ENCODE measurements at regions not wholly inside any gene's neighbourhood (a gene's known extent, or its start where the extent isn't known, plus 50 kb on each side); places are given as distances from the start of the nearest gene placed in this dataset.
"Not testable (repeated sequence)": the region's sequence is repeated elsewhere in the genome, so short reads cannot be mapped to it uniquely, and the experiment has no call there.

DNA sequence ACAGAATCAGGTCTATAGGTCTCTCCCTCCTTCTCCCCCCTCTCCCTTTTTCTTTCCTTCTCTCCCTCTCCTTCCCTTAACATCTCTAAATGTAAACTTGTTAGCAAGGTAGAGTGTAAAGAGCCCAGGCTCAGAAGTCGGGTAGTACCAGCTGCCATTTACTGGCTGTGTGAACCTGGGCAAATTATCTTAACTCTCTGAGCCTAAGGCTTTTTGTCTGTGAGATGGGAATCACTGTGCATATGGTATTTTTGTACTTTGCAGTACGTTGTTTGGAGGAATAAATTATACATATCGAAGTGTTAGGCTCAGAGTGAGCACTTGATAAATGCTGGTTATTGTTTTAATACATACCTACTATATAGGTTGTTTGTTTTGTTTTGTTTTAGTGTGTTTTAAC, 154.0 kb downstream of the RBMX2 start:
- POLR2A ChIA-PET: no interaction called here
- ATAC-seq (no peak), DNase-seq (no peak)
- Mint-ChIP-seq H3K27me3 (peaks cover 9% of the 10 kb centered on the region), H3K27ac (no peak overlapping the region), H3K4me3 (no peak overlapping the region), H3K9me3 (ENCODE audit: low read depth) (no peaks in the 10 kb centered on the region), H3K4me1 (no peaks in the 10 kb centered on the region), H3K36me3 (ENCODE audit: low read depth) (no peaks in the 10 kb centered on the region)
- intact Hi-C loops (cut with DNase I, micrococcal nuclease): no loop called here
- CTCF ChIA-PET: no interaction called here

DNA sequence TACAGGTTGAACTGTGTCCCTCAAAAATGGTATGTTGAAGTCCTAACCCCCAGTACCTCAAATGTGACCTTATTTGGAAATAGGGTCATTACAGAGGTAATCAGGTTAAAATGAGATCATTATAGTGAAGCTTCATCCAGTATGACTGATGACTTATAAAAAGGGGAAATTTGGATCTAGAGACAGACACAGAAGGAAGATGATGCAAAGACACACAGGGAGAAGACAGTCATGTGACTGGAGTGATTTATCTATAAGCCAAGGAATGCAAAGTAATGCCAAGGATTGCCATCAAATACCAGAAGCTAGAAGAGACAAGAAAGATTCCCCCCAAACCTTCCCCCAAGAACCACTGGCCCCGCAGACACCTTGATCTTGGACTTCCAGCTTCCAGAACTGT, 155.2 kb downstream of the RBMX2 start:
- H3K27ac Mint-ChIP-seq: no peak overlapping the region
- intact Hi-C loops (cut with DNase I, micrococcal nuclease): no loop called here
- DNase-seq: no peak
- ChIA-PET POLR2A (no interaction called here), CTCF (no interaction called here)
- no peaks in the 10 kb centered on the region for H3K36me3 Mint-ChIP-seq (ENCODE audit: low read depth)
- ATAC-seq: no peak
- H3K27me3 Mint-ChIP-seq: peaks cover 3% of the 10 kb centered on the region
- H3K9me3 Mint-ChIP-seq (ENCODE audit: low read depth): no peaks in the 10 kb centered on the region
- no peak overlapping the region for H3K4me3 Mint-ChIP-seq
- H3K4me1 Mint-ChIP-seq: no peaks in the 10 kb centered on the region

DNA sequence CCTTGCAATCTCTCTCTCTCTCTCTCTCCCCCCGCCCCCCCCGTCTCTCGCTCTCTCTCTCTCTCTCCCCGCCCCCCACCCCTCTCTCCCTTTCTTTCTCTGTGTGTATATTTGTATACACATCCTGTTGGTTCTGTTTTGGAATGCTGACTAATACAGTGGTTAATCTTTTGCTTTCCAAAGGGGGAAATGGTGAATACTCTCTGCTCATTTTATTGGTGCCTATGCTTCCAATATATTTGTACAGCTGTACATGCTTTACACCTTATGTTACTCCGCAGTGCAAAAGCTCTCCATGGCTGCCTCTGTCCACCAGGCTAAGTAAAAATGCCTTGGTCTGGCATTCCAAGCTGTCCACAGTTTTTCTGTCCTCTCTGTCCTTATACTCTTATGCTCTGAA, 158.8 kb downstream of the RBMX2 start:
- POLR2A ChIA-PET: no interaction called here
- no peaks in the 10 kb centered on the region for H3K4me1 Mint-ChIP-seq
- H3K9me3 Mint-ChIP-seq (ENCODE audit: low read depth): no peaks in the 10 kb centered on the region
- ATAC-seq (no peak), DNase-seq (no peak)
- H3K27ac Mint-ChIP-seq: no peak overlapping the region
- H3K27me3 Mint-ChIP-seq: peaks cover 4% of the 10 kb centered on the region
- H3K4me3 Mint-ChIP-seq: no peak overlapping the region
- intact Hi-C loops (cut with DNase I, micrococcal nuclease): no loop called here
- H3K36me3 Mint-ChIP-seq (ENCODE audit: low read depth): no peaks in the 10 kb centered on the region
- CTCF ChIA-PET: no interaction called here

DNA sequence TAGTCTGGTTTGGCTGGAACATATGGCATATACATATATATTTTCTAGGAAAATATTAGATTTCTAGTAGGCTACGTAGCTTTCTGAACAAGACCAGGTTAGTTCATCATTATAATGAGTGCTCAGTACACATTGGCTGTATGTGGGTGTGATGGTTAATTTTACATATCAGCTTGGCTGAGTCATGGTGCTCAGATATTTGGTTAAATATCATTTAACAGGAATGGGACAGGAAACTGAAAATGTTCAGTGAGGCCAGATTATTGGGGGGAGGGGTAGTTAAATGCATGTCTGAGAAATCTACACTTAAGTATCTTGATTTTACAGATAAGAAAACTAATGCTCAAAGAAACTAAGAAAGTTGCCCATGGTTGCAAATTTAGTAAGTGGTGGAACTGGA, 160.1 kb downstream of the RBMX2 start:
- CTCF ChIA-PET: interaction anchor here (0.9 to 1.4 kb wide), 2 partner anchors 11 to 12 kb away, joined by 3 to 4 read pairs; no protein-coding TSS in a partner anchor

DNA sequence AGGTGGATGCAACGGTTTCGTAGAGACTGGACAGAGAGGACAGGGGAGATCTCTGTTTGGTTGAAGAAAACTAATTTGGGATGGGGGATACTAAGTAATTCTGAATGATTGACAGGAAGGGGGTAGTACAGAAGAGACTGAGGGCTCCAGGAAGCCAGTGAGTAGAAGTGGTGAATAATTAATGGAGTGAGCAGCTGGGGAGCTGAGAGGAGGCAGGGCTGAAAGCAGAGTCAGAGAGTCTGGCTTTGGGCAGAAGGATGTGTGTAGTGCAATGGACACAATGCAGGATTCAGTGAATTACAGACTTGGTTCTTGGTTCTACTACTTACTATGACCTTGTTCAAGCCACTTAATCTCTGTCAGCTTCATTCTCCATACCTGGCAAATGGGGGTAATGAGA, 161.7 kb downstream of the RBMX2 start:
- no peak for DNase-seq
- POLR2A ChIA-PET: no interaction called here
- CTCF ChIA-PET: no interaction called here
- Mint-ChIP-seq H3K9me3 (ENCODE audit: low read depth) (no peaks in the 10 kb centered on the region), H3K27me3 (peaks cover 4% of the 10 kb centered on the region), H3K4me3 (no peak overlapping the region), H3K36me3 (ENCODE audit: low read depth) (no peaks in the 10 kb centered on the region), H3K4me1 (no peaks in the 10 kb centered on the region), H3K27ac (no peak overlapping the region)
- ATAC-seq: no peak
- intact Hi-C loops (cut with DNase I, micrococcal nuclease): no loop called here

More for the DNA sequence above, 160.1 kb downstream of the RBMX2 start:
- no peak for DNase-seq
- no peaks in the 10 kb centered on the region for H3K9me3 Mint-ChIP-seq (ENCODE audit: low read depth)
- POLR2A ChIA-PET: no interaction called here
- H3K4me1 Mint-ChIP-seq: no peaks in the 10 kb centered on the region
- peaks cover 4% of the 10 kb centered on the region for H3K27me3 Mint-ChIP-seq
- ATAC-seq: no peak
- H3K27ac Mint-ChIP-seq: no peak overlapping the region
- no peaks in the 10 kb centered on the region for H3K36me3 Mint-ChIP-seq (ENCODE audit: low read depth)
- intact Hi-C loops (cut with DNase I, micrococcal nuclease): no loop called here
- no peak overlapping the region for H3K4me3 Mint-ChIP-seq

DNA sequence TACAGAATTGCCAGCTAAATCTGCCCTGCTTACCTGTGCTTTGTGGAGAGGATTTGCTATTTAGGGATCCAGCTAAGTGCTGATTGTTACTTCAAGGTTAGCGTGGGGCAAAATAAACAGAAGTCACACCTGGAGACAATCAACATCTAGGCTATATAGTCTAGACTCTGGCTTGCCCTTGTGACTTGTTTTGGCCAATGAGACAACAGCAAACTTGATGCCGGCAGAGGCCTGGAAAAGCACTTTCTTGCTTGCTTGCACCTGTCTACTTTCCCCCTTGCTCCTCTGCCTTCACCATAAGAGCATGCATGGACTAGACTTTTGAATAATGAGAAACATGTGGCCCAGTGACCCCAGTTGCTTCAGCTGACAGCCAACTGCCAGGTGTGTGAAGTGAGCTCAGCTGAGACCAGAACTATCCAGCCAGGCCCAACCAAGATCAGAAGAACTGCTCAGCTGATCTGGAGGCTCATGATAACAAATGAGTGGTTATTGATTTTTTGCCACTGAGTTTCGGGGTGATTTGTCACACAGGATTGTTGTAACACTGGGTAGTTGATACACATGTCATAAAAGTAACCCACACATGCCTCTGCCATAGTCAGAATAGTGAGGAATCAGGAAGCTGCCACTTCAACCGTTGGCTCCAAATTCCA, 164.4 kb downstream of the RBMX2 start:
- no peaks in the 10 kb centered on the region for H3K36me3 Mint-ChIP-seq (ENCODE audit: low read depth)
- ATAC-seq: no peak
- peaks cover 4% of the 10 kb centered on the region for H3K27me3 Mint-ChIP-seq
- DNase-seq: no peak
- CTCF ChIA-PET: no interaction called here
- POLR2A ChIA-PET: no interaction called here
- intact Hi-C loops (cut with DNase I, micrococcal nuclease): no loop called here
- no peaks in the 10 kb centered on the region for H3K9me3 Mint-ChIP-seq (ENCODE audit: low read depth)
- no peak overlapping the region for H3K27ac Mint-ChIP-seq
- no peak overlapping the region for H3K4me3 Mint-ChIP-seq
- H3K4me1 Mint-ChIP-seq: no peaks in the 10 kb centered on the region

DNA sequence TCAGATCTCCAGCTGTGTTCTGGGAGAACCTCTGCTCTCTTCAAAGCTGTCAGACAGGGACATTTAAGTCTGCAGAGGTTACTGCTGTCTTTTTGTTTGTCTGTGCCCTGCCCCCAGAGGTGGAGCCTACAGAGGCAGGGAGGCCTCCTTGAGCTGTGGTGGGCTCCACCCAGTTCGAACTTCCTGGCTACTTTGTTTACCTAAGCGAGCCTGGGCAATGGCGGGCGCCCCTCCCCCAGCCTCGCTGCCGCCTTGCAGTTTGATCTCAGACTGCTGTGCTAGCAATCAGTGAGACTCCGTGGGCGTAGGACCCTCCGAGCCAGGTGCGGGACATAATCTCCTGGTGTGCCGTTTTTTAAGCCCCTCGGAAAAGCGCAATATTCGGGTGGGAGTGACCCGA, 171.2 kb downstream of the RBMX2 start:
- H3K27ac Mint-ChIP-seq; H3K4me3 Mint-ChIP-seq; CTCF ChIA-PET; H3K27me3 Mint-ChIP-seq; DNase-seq; intact Hi-C loops (cut with DNase I, micrococcal nuclease); H3K36me3 Mint-ChIP-seq (ENCODE audit: low read depth); H3K9me3 Mint-ChIP-seq (ENCODE audit: low read depth); H3K4me1 Mint-ChIP-seq; ATAC-seq; POLR2A ChIA-PET: not testable (repeated sequence)
